ENCODE measurements at regions not wholly inside any gene's neighbourhood (a gene's known extent, or its start where the extent isn't known, plus 50 kb on each side); places are given as distances from the start of the nearest gene placed in this dataset.

GRCh38 chr9:86774116-86774515 lies 173.2 kb downstream of the GAS1 start:
- no peaks in the 10 kb centered on the region for H3K27me3 ChIP-seq
- no peaks in the 10 kb centered on the region for H3K4me1 ChIP-seq
- intact Hi-C loops (cut with DNase I) = no loop called here
- no peak for TF ChIP-seq CTCF (IDR thresholded peaks at IDR 0.05)
- no peak overlapping the region for H3K4me3 ChIP-seq
- H3K36me3 ChIP-seq = no peaks in the 10 kb centered on the region
- no peak for DNase-seq (ENCODE audit: low spot score in 2 of 2)
- H3K9me3 ChIP-seq = no peaks in the 10 kb centered on the region
- no peak overlapping the region for H3K27ac ChIP-seq

DNA sequence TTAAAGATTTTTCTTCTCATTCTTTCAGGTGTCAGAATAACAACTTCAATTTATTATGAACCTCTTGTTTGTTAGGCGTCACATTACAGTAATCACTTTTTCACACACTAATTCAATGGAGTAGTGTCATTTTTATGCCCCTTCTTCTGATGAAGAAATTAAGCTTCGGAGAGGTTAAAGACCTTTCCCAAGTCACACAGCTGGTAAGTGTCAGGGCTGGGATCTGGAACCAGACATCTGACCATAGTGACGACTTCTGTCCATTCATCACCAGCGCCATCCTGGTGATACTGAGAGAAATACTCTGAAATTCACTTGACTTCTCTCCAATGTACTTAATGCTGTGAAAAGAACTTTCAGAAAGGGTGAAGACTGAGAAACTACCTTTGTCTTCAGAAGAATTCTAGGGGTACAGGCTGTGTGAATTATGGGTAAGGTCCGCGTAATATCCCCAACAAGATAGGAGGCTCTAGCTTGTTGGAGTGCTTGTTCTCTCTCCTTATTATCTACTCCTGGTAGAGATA lies 173.8 kb downstream of the GAS1 start:
- Histone ChIP-seq H3K4me1 (no peaks in the 10 kb centered on the region), H3K36me3 (no peaks in the 10 kb centered on the region), H3K9me3 (no peaks in the 10 kb centered on the region), H3K4me3 (no peak overlapping the region), H3K27ac (no peak overlapping the region), H3K27me3 (no peaks in the 10 kb centered on the region)
- no peak for TF ChIP-seq CTCF (IDR thresholded peaks at IDR 0.05)
- intact Hi-C loops (cut with DNase I) = no loop called here
- no peak for DNase-seq (ENCODE audit: low spot score in 2 of 2)

GRCh38 chr9:86772635-86772993 lies 174.7 kb downstream of the GAS1 start:
- Histone ChIP-seq H3K9me3 (no peaks in the 10 kb centered on the region), H3K27ac (no peak overlapping the region), H3K36me3 (no peaks in the 10 kb centered on the region), H3K4me1 (no peaks in the 10 kb centered on the region), H3K4me3 (no peak overlapping the region), H3K27me3 (no peaks in the 10 kb centered on the region)
- intact Hi-C loops (cut with DNase I) = no loop called here
- no peak for TF ChIP-seq CTCF (IDR thresholded peaks at IDR 0.05)
- no peak for DNase-seq (ENCODE audit: low spot score in 2 of 2)

DNA sequence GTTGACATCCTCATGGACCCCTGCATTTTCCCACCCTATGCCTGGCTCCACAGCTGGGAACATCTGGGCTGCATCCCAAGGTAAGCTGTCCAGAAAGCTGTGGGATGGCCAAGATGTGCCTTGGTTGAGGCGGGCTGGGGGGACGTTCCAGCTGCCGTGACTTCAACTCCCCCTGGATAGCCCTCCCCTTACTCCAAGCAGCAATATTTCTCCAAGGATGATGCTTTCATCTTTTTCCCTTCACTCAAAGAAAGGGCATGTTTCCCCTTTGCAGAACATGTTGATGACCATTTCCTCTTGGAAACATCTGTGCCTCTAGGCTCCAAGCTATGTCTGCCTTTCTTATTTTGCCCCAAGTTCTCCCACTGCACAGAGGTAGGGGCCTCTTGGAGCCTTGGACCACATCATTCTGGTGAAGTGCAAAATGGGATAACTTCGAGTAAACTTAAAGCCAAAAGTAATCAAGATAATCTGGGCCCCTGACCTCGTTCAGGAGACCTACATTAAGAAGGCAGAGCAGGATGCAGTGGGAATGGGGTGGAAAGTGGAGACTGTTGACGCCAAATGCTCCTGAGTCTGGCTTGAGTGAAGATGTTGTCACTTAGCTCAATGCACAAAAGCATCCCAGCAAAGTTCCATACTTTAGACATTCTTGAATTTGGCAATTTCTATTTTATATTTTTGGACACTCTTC lies 175.2 kb downstream of the GAS1 start:
- Histone ChIP-seq H3K27ac (no peak overlapping the region), H3K9me3 (no peaks in the 10 kb centered on the region), H3K27me3 (no peaks in the 10 kb centered on the region), H3K4me3 (no peak overlapping the region), H3K4me1 (no peaks in the 10 kb centered on the region), H3K36me3 (no peaks in the 10 kb centered on the region)
- TF ChIP-seq CTCF (IDR thresholded peaks at IDR 0.05) = no peak
- intact Hi-C loops (cut with DNase I) = no loop called here
- no peak for DNase-seq (ENCODE audit: low spot score in 2 of 2)

DNA sequence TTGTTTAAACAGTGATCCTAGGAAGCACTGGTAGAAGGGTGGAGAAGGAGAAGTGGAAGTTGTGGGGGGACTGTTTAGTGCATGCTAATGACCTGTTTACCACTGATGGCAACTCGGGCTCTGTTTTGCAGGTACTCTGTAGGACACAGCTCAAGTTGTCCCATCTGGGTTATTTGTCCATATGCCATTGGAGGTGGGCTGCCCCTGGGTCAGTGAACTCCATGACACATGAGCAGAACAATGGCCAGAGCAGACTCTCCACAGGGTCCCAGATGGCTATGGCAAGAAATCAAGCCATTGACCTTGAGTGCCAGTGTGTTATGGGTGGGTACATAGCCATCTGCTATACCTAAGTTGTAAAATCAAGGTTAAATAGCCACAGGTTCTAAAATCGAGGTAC lies 175.9 kb downstream of the GAS1 start:
- intact Hi-C loops (cut with DNase I) = no loop called here
- Histone ChIP-seq H3K27me3 (no peaks in the 10 kb centered on the region), H3K9me3 (no peaks in the 10 kb centered on the region), H3K36me3 (no peaks in the 10 kb centered on the region), H3K4me3 (no peak overlapping the region), H3K27ac (no peak overlapping the region), H3K4me1 (no peaks in the 10 kb centered on the region)
- DNase-seq (ENCODE audit: low spot score in 2 of 2) = no peak
- TF ChIP-seq CTCF (IDR thresholded peaks at IDR 0.05) = no peak

DNA sequence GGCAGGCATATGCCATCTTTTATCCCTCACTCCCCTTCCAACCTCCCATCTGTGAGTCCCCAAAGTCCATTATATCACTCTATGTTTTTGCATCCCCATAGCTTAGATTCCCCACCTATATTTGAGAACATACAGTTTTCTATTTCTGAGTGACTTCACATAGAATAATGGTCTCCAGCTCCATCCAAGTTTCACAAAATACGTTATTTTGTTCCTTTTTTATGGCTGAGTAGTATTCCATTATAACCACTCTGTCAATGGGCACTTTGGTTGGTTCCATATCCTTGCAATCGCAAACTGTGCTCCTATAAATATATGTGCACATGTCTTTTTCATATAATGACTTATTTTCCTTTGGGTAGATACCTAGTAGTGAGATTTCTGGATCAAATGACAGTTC lies 178.6 kb downstream of the GAS1 start:
- Histone ChIP-seq H3K36me3 (no peaks in the 10 kb centered on the region), H3K27ac (no peak overlapping the region), H3K4me3 (no peak overlapping the region)

More for the DNA sequence above, 178.6 kb downstream of the GAS1 start:
- intact Hi-C loops (cut with DNase I) = no loop called here
- no peak for DNase-seq (ENCODE audit: low spot score in 2 of 2)
- no peak for TF ChIP-seq CTCF (IDR thresholded peaks at IDR 0.05)
- H3K4me1 ChIP-seq = no peaks in the 10 kb centered on the region
- no peaks in the 10 kb centered on the region for H3K27me3 ChIP-seq
- H3K9me3 ChIP-seq = no peaks in the 10 kb centered on the region
